Colonic mucosa (tissue), 4 donors: ENCODE measurements at regions not wholly inside any gene's neighbourhood (a gene's known extent, or its start where the extent isn't known, plus 50 kb on each side); places are given as distances from the start of the nearest gene placed in this dataset.
"Not testable (repeated sequence)": the region's sequence is repeated elsewhere in the genome, so short reads cannot be mapped to it uniquely, and the experiment has no call there.

Experiments
- DNase-seq: peaks from one replicate; pipeline ENCODE4 v3.0.0-alpha.2; 2020
- H3K27ac ChIP-seq: fragments of 200-600 bp; one replicate; pipeline ENCODE4 v1.8.0; 2021
- H3K27me3 ChIP-seq: fragments of 200-600 bp; one replicate; pipeline ENCODE4 v1.8.0; 2021
- H3K36me3 ChIP-seq: fragments of 200-600 bp; one replicate; pipeline ENCODE4 v1.8.0; 2021
- H3K4me1 ChIP-seq: fragments of 200-600 bp; one replicate; pipeline ENCODE4 v1.8.0; 2021; ENCODE audit warnings: mild to moderate bottlenecking
- H3K4me3 ChIP-seq: fragments of 200-600 bp; one replicate; pipeline ENCODE4 v1.8.0; 2021
- H3K9ac ChIP-seq, 2 donors: one replicate each; pipeline ENCODE4 v1.7.0; 2013; ENCODE audit warnings: control low read depth in 2 of 2, low read depth in 2 of 2, low read length in 2 of 2
- H3K9me3 ChIP-seq: fragments of 200-600 bp; one replicate; pipeline ENCODE4 v1.8.0; 2021
- CTCF ChIP-seq: fragments of 200-600 bp; IDR thresholded peaks from one replicate; pipeline ENCODE4 v1.8.0; 2022; ENCODE audit warnings: antibody characterized with exemption, mild to moderate bottlenecking
- intact Hi-C: fragments of 100-400 bp; cut with DNase I; formaldehyde crosslinking; loops from one replicate; pipeline ENCODE4 v1.14.1; 2022
- donor health status: healthy.
- donor health status: DM: no; HTN: no; CAD: no.
- donor health status: DM: no; HTN: no; CAD: no.

DNA sequence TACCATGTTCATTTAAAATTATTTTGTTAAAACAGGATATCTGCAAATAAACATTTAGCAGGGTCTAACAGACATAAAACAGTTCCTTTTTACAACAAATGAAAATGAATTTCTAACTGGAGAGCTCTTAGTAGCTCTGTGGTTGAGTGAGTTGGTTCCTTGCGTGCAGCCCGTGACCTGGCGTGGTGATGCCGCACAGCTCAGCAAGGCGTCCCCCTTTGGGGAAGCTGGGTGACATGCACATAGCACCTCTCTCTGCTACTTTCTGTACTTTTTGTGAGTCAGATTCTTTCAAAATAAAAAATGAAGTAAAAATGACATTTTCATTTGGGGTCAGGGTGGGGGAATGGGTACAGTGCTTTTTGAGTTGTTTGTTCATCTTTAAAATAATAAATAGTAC is 73.3 kb upstream of the CRYM start:
- H3K4me1 ChIP-seq, H3K27ac ChIP-seq, H3K27me3 ChIP-seq, H3K9me3 ChIP-seq, intact Hi-C loops, H3K4me3 ChIP-seq, DNase-seq, H3K9ac ChIP-seq, H3K36me3 ChIP-seq: not testable (repeated sequence)

GRCh38 chr16:21350851-21351250 is 72.8 kb upstream of the CRYM start:
- H3K9me3 ChIP-seq, DNase-seq, H3K9ac ChIP-seq, H3K36me3 ChIP-seq, intact Hi-C loops, H3K4me1 ChIP-seq, H3K4me3 ChIP-seq, H3K27ac ChIP-seq, H3K27me3 ChIP-seq: not testable (repeated sequence)

DNA sequence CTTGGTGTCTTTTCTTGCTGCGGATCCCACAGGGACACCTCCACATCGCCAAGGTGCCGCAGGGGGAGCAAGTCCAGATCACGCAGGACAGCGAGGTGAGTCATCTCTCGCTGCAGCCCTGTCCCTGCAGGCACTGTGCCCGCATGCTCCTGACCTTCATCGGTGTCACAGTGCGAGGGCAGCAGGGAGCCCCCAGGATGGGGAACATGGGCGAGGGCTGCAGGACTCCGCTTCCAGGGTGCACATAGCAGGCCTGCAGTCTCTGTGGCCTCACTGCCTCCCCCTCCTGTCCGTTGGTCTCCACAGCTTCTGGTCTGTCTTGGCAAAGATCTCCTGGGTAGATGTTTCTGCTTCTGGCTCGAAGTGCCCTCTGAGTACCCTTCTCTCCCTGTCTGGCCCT is 71.2 kb upstream of the CRYM start:
- H3K4me3 ChIP-seq, intact Hi-C loops, H3K9me3 ChIP-seq, DNase-seq, H3K9ac ChIP-seq, H3K36me3 ChIP-seq, H3K27ac ChIP-seq, H3K4me1 ChIP-seq, H3K27me3 ChIP-seq: not testable (repeated sequence)

GRCh38 chr16:21348815-21349214 is 70.7 kb upstream of the CRYM start:
- intact Hi-C loops, DNase-seq, H3K27me3 ChIP-seq, H3K9ac ChIP-seq, H3K36me3 ChIP-seq, H3K4me1 ChIP-seq, H3K9me3 ChIP-seq, H3K27ac ChIP-seq, H3K4me3 ChIP-seq: not testable (repeated sequence)

DNA sequence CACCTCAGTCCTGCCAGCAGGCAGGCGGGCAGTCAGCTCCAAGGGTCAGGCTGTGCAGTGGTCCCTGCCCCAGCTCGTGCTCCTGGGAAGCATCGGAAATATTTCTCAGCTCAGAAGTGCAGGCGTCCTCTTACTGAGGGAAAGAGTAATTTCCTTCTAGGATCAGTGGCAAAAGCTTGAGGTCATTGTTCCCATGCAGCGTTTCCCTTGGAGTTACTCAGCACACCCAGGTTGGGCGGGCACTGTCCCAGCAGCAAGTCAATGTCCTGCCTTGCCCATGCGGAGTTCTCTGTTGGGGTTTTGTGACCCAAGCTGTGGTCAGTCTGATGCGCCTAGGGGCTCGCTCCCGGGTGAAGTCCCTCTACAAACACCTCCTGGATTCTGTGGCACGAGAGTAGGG is 69.4 kb upstream of the CRYM start:
- H3K9ac ChIP-seq, DNase-seq, H3K4me1 ChIP-seq, H3K36me3 ChIP-seq, H3K27ac ChIP-seq, H3K4me3 ChIP-seq, H3K9me3 ChIP-seq, intact Hi-C loops, H3K27me3 ChIP-seq: not testable (repeated sequence)

- H3K27me3 ChIP-seq, H3K27ac ChIP-seq, DNase-seq, H3K9me3 ChIP-seq, H3K4me3 ChIP-seq, H3K36me3 ChIP-seq, H3K4me1 ChIP-seq, intact Hi-C loops, H3K9ac ChIP-seq: not testable (repeated sequence)
These were observed 68.8 kb upstream of the CRYM start for GRCh38 chr16:21346756-21347491.

DNA sequence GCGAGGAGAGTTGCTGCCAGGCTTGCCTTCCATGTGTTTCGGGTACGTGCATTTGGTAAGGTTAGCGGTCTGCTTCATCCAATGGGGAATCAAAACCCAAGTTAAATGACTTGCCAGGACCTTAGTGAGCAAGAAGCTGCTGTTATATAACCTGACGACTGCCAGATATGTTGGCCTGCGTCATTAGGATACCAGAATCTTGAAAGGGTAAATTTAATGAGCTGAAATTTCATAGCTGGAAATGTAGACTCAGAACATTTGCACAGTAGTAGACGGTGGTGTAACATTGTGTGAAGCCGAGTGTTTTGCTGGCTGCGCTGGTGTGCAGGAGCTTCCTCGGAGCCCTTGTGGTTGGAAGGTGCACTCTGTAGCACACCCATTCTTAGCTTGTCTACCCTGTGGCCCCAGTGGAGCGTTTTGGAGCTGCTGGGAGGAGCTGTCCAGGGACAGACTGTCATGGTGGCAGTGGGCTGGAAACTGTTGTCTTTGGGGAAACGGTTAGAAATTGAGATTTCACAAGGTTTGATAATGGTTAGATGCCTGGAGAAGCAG is 66.3 kb upstream of the CRYM start:
- H3K36me3 ChIP-seq, H3K9ac ChIP-seq, H3K27ac ChIP-seq, H3K27me3 ChIP-seq, H3K4me1 ChIP-seq, DNase-seq, H3K9me3 ChIP-seq, H3K4me3 ChIP-seq, intact Hi-C loops: not testable (repeated sequence)

GRCh38 chr16:21341101-21341500 is 63.0 kb upstream of the CRYM start:
- TF ChIP-seq CTCF: no peak
- Histone ChIP-seq H3K4me1 (no peaks in the 10 kb centered on the region), H3K4me3 (no peak overlapping the region), H3K9me3 (no peaks in the 10 kb centered on the region), H3K36me3 (no peaks in the 10 kb centered on the region), H3K9ac (no peak overlapping the region), H3K27ac (no peak overlapping the region), H3K27me3 (no peaks in the 10 kb centered on the region)
- intact Hi-C loops: no loop called here
- no peak for DNase-seq

GRCh38 chr16:21339941-21340340 is 61.9 kb upstream of the CRYM start:
- peak; percentile 80 for DNase-seq
- H3K27ac ChIP-seq: peak overlapping the region; percentile 66
- no peaks in the 10 kb centered on the region for H3K36me3 ChIP-seq
- no peak for TF ChIP-seq CTCF
- H3K4me1 ChIP-seq: no peaks in the 10 kb centered on the region
- no peak overlapping the region for H3K4me3 ChIP-seq
- H3K9ac ChIP-seq: no peak overlapping the region
- H3K9me3 ChIP-seq: no peaks in the 10 kb centered on the region
- intact Hi-C loops: no loop called here
- no peaks in the 10 kb centered on the region for H3K27me3 ChIP-seq
